SK-MEL-5 (cell line): ENCODE measurements at regions not wholly inside any gene's neighbourhood (a gene's known extent, or its start where the extent isn't known, plus 50 kb on each side); places are given as distances from the start of the nearest gene placed in this dataset.
"Not testable (repeated sequence)": the region's sequence is repeated elsewhere in the genome, so short reads cannot be mapped to it uniquely, and the experiment has no call there.

Experiments
- DNase-seq: peaks from one replicate; pipeline ENCODE4 v3.0.0-alpha.2; 2016; ENCODE audit warnings: low read depth, low spot score
- in situ Hi-C: cut with HindIII; loops from 2 replicates; pipeline ENCODE4 v1.10.0; 2016; ENCODE audit warnings: low sequenced_read_pairs, high pct_unique_total_duplicates, low pct_unique_long_range_greater_than_20kb
- small RNA-seq, 2 experiments: library from RNA; depleted of rRNA; stranded (forward); fragments of <200 nt; gene quantifications; one replicate each; pipeline ENCODE3, GENCODE V24; 2014

GRCh38 chr5:14932902-14933469, 61.4 kb upstream of the ANKH start:
- DNase-seq: no peak
- in situ Hi-C loops: no loop called here

DNA sequence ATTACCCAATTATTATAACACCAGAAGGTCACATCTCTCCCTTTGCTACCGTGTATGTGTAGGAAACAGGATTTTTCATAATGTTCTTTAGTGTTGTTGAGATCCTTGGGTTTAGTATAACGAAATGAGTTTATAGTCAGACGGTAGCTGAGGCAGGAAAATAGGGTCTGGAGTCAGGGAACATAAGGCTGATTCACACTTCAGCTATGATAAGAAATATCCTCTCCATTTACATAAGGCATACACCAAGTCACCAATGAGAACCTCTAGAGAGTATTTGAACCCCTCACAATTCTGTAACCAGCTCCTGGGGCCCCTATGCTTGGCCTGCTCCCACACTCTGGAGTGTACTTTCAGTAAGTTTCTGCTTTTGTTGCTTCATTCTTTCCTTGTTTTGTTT, 58.9 kb upstream of the ANKH start:
- in situ Hi-C loops: no loop called here
- DNase-seq: no peak

DNA sequence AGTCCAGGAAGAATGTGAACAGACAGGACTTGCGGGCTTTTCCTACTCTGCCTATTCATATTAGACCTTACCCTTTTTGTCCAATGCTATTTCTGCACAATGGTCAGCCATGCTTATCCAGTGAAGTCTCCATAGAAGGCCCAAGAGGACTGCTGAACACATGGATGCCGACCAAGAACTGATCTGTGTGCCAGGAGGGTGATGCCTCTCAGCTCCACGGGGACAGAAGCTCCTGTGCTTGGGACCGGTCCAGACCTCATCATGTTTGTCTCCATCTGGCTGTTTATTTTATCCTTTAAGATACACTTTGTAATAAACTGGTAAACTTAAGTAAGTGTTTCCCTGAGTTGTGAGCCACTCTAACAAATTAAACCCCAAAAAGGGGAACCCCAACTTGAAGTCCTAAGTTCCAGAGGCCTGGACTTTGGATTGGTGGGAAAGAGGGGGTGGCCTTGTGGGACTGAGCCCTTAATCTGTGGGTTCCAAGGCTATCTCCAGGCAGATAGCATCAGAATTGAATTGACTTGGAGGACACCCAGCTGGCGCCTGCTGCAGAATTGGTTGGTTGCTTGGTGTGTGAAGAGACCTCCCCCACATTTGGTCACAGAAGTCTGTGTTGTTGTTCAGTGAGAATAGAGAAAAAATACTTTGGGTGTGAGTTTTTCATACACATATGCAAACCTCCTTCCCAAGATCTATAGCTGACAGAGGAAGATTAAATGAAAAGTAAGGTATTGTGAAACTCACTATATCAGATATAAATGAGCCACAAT, 57.9 kb upstream of the ANKH start:
- no peak for DNase-seq
- in situ Hi-C loops: no loop called here

DNA sequence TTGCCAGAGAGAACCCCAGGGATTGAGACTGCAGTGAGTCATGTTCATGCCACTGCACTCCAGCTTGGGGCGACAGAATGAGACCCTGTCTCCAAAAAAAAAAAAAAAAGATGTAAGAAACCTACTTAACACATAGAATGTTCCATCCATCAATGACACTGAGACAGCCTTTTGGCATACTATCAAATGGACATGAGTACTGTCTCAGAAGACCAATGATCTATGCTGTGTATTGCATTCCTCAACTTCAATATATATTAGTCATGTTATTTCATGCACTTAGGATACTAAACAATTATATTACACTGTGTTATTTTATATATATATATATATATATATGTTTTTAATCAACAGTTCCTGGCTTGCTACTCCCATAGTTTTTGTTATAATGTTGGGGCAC, 57.1 kb upstream of the ANKH start:
- in situ Hi-C loops: no loop called here
- DNase-seq: no peak

DNA sequence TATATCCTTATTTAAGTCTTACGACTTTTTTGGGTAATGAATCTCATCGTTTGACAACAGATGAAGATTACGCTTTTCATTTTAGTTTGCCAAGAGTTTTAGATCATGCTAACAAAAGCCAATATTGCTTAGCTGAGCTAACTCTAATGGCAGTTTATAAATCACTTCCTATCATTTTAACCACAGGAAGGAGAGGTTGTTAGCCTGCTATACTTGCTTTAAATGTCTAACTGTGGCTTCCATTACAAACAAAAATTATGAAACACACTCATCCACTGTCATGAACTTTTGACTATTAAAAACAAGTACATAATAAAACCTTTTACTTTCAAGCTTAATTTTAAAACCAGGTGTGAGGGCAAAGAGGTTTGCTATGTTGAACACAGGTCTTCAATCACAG, 53.7 kb upstream of the ANKH start:
- in situ Hi-C loops: no loop called here
- no peak for DNase-seq

GRCh38 chr5:14922952-14923351, 51.4 kb upstream of the ANKH start:
- in situ Hi-C loops, DNase-seq: not testable (repeated sequence)

- DNase-seq: no peak
- in situ Hi-C loops: no loop called here
Measured at GRCh38 chr5:14922456-14922855, 50.9 kb upstream of the ANKH start.

Small RNA genes lying in the stretch of these regions (small RNA-seq; reads per million reads assigned to genes)
- 0 reads per million in 2 experiments for gene RF00096
